ENCODE measurements at regions not wholly inside any gene's neighbourhood (a gene's known extent, or its start where the extent isn't known, plus 50 kb on each side); places are given as distances from the start of the nearest gene placed in this dataset.

- Histone ChIP-seq H3K4me1 (no peaks in the 10 kb centered on the region), H3K4me3 (no peak overlapping the region), H3K9me3 (no peaks in the 10 kb centered on the region), H3K27ac (no peak overlapping the region), H3K36me3 (no peaks in the 10 kb centered on the region), H3K27me3 (no peaks in the 10 kb centered on the region)
- no peak for ATAC-seq (ENCODE audit: low FRiP score in 2 of 2)
- TF ChIP-seq, protein P1, sequence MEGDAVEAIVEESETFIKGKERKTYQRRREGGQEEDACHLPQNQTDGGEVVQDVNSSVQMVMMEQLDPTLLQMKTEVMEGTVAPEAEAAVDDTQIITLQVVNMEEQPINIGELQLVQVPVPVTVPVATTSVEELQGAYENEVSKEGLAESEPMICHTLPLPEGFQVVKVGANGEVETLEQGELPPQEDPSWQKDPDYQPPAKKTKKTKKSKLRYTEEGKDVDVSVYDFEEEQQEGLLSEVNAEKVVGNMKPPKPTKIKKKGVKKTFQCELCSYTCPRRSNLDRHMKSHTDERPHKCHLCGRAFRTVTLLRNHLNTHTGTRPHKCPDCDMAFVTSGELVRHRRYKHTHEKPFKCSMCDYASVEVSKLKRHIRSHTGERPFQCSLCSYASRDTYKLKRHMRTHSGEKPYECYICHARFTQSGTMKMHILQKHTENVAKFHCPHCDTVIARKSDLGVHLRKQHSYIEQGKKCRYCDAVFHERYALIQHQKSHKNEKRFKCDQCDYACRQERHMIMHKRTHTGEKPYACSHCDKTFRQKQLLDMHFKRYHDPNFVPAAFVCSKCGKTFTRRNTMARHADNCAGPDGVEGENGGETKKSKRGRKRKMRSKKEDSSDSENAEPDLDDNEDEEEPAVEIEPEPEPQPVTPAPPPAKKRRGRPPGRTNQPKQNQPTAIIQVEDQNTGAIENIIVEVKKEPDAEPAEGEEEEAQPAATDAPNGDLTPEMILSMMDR (IDR thresholded peaks at IDR 0.05) = no peak
- DNase-seq = no peak
- WGBS, 2 donors = 72 to 73% methylated on average over 1 of the region's 1 CpG
Observed at GRCh38 chr13:53343361-53343744, 314.7 kb downstream of the OLFM4 start.

DNA sequence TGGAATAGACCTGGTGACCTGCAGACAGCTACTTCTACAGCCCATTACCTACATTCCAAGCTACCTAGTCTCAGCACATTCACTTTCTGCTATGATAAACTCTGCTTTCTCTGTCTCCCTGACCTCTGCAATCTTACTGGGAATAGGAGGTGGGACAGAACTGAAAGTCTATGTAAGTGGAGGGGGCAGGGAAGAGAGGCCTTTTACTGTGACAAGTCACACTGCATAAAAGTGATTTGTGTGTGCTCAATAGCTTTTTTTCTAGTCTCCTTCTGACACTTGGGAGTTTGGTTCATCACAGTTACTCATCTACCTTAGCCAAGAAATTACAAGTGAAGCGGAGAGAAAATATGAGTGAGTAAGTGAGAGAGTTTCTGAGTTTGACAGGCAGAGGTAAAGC, 322.4 kb downstream of the OLFM4 start:
- Histone ChIP-seq H3K27ac (no peak overlapping the region), H3K27me3 (no peaks in the 10 kb centered on the region), H3K4me3 (no peak overlapping the region), H3K36me3 (no peaks in the 10 kb centered on the region), H3K9me3 (no peaks in the 10 kb centered on the region), H3K4me1 (no peaks in the 10 kb centered on the region)
- no peak for DNase-seq
- WGBS, 2 donors = 75 to 77% methylated on average over 1 of the region's 1 CpG
- no peak for ATAC-seq (ENCODE audit: low FRiP score in 2 of 2)
- TF ChIP-seq POLR2AphosphoS5 (IDR thresholded peaks at IDR 0.05) (no peak), EP300 (IDR thresholded peaks at IDR 0.05) (no peak), POLR2A (IDR thresholded peaks at IDR 0.05) (no peak)
- TF ChIP-seq, protein P1 (IDR thresholded peaks at IDR 0.05) = no peak

- Histone ChIP-seq H3K36me3 (no peaks in the 10 kb centered on the region), H3K27me3 (no peaks in the 10 kb centered on the region), H3K9me3 (no peaks in the 10 kb centered on the region), H3K4me3 (no peak overlapping the region), H3K27ac (no peak overlapping the region), H3K4me1 (no peaks in the 10 kb centered on the region)
- DNase-seq (no peak), ATAC-seq (ENCODE audit: low FRiP score in 2 of 2) (no peak)
- TF ChIP-seq EP300 (IDR thresholded peaks at IDR 0.05) (no peak), POLR2AphosphoS5 (IDR thresholded peaks at IDR 0.05) (no peak), POLR2A (IDR thresholded peaks at IDR 0.05) (no peak)
- TF ChIP-seq, protein P1 (IDR thresholded peaks at IDR 0.05) = no peak
- 64 to 67% methylated on average over 3 of the region's 3 CpGs for WGBS, 2 donors
Observed at GRCh38 chr13:53357582-53357981, 329.0 kb downstream of the OLFM4 start.

DNA sequence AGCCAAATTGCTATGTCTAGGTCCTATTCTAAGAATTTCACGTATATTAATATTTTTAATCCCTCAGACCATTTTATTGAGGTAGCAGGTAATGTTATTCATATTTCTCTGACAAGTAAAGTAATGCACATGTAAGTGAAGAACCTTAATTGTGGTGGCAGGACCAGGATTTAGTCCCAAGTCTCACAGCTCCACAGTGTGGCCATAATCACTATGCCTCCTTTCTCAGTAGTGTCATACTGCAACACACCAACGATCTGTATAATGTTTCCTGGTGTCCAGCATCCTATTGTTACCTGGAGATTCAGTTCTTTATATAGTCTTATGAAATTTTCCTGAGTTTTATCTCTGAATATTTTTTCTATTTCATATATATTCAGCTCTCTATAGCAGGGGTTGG, 340.3 kb downstream of the OLFM4 start:
- no peak for ATAC-seq (ENCODE audit: low FRiP score in 2 of 2)
- 58 to 64% methylated on average over 2 of the region's 2 CpGs for WGBS, 2 donors

DNA sequence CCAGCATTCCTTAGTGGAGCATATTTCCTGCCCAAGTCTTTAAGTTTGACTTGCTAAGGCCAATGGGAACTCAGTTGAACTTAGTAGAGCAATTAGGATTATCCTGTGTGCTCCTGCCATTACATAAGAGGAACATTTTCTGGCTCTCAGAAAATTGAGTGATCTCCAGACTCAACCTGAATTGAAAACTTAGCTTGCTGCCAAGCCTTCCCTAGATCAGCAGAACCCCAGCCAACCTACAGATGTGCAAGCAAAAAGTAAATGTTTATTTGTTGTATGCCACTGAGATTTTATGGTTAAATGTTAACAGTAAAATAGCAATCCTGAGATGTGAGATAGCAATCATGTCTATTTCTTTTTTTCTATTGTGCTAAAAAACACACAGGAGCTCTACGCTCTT, 350.9 kb downstream of the OLFM4 start:
- WGBS, 2 donors = 71 to 73% methylated on average over 1 of the region's 1 CpG
- Histone ChIP-seq H3K4me1 (no peaks in the 10 kb centered on the region), H3K9me3 (no peaks in the 10 kb centered on the region), H3K27me3 (no peaks in the 10 kb centered on the region), H3K36me3 (no peaks in the 10 kb centered on the region), H3K27ac (no peak overlapping the region), H3K4me3 (no peak overlapping the region)
- ATAC-seq (ENCODE audit: low FRiP score in 2 of 2) = no peak
- TF ChIP-seq POLR2A (IDR thresholded peaks at IDR 0.05) = no peak
- no peak for TF ChIP-seq POLR2AphosphoS5 (IDR thresholded peaks at IDR 0.05)
- no peak for TF ChIP-seq EP300 (IDR thresholded peaks at IDR 0.05)
- TF ChIP-seq, protein P1 (IDR thresholded peaks at IDR 0.05) = no peak
- no peak for DNase-seq

More for the DNA sequence above, 340.3 kb downstream of the OLFM4 start:
- DNase-seq = no peak
- TF ChIP-seq POLR2AphosphoS5 (IDR thresholded peaks at IDR 0.05) (no peak), POLR2A (IDR thresholded peaks at IDR 0.05) (no peak), EP300 (IDR thresholded peaks at IDR 0.05) (no peak)
- TF ChIP-seq, protein P1 (IDR thresholded peaks at IDR 0.05) = no peak
- Histone ChIP-seq H3K4me3 (no peak overlapping the region), H3K36me3 (no peaks in the 10 kb centered on the region), H3K27me3 (no peaks in the 10 kb centered on the region), H3K27ac (no peak overlapping the region), H3K9me3 (no peaks in the 10 kb centered on the region), H3K4me1 (no peaks in the 10 kb centered on the region)

Measured in upper lobe of left lung (tissue), 6 donors.